ENCODE measurements at regions not wholly inside any gene's neighbourhood (a gene's known extent, or its start where the extent isn't known, plus 50 kb on each side); places are given as distances from the start of the nearest gene placed in this dataset.

- no peaks in the 10 kb centered on the region for H3K27me3 ChIP-seq (ENCODE audit: control insufficient read depth in 1 of 2, insufficient read depth in 2 of 2, low read length in 2 of 2)
- no peaks in the 10 kb centered on the region for H3K9me3 ChIP-seq (ENCODE audit: control insufficient read depth in 1 of 2, insufficient read depth in 1 of 2, low read length in 2 of 2)
- Mint-ChIP-seq H3K4me1 (ENCODE audit: low read depth) (no peaks in the 10 kb centered on the region), H3K4me3 (no peak overlapping the region), H3K9me3 (no peaks in the 10 kb centered on the region), H3K27ac (no peak overlapping the region), H3K27me3 (peaks cover 17% of the 10 kb centered on the region), H3K36me3 (ENCODE audit: low read depth) (no peaks in the 10 kb centered on the region)
- no peaks in the 10 kb centered on the region for H3K4me1 ChIP-seq (ENCODE audit: insufficient read depth, low read length)
- no peak overlapping the region for H3K4me3 ChIP-seq (ENCODE audit: low read length)
- H3K27ac ChIP-seq (ENCODE audit: low read depth in 1 of 2, low read length in 2 of 2): no peak overlapping the region
- POLR2A ChIA-PET: no interaction called here
- intact Hi-C loops (cut with DNase I, micrococcal nuclease): no loop called here
- no peak for ATAC-seq (ENCODE audit: poor library complexity)
- DNase-seq: no peak
- TF ChIP-seq CTCF (IDR thresholded peaks at IDR 0.05): no peak
- CTCF ChIA-PET: no interaction called here
- no peaks in the 10 kb centered on the region for H3K36me3 ChIP-seq (ENCODE audit: insufficient read depth, low read length)
Measured at GRCh38 chr20:60931696-60932095, 320.4 kb upstream of the CDH4 start.

- Histone ChIP-seq H3K27ac (ENCODE audit: low read depth in 1 of 2, low read length in 2 of 2) (no peak overlapping the region), H3K9me3 (ENCODE audit: control insufficient read depth in 1 of 2, insufficient read depth in 1 of 2, low read length in 2 of 2) (no peaks in the 10 kb centered on the region), H3K36me3 (ENCODE audit: insufficient read depth, low read length) (no peaks in the 10 kb centered on the region), H3K4me3 (ENCODE audit: low read length) (no peak overlapping the region), H3K4me1 (ENCODE audit: insufficient read depth, low read length) (no peaks in the 10 kb centered on the region), H3K27me3 (ENCODE audit: control insufficient read depth in 1 of 2, insufficient read depth in 2 of 2, low read length in 2 of 2) (no peaks in the 10 kb centered on the region)
- POLR2A ChIA-PET: no interaction called here
- no peak for TF ChIP-seq CTCF (IDR thresholded peaks at IDR 0.05)
- Mint-ChIP-seq H3K9me3 (no peaks in the 10 kb centered on the region), H3K36me3 (ENCODE audit: low read depth) (no peaks in the 10 kb centered on the region), H3K27me3 (peaks cover 10% of the 10 kb centered on the region), H3K27ac (no peak overlapping the region), H3K4me1 (ENCODE audit: low read depth) (no peaks in the 10 kb centered on the region), H3K4me3 (no peak overlapping the region)
- DNase-seq: no peak
- ATAC-seq (ENCODE audit: poor library complexity): no peak
- intact Hi-C loops (cut with DNase I, micrococcal nuclease): no loop called here
- CTCF ChIA-PET: no interaction called here
Measured at GRCh38 chr20:60934724-60935123, 317.3 kb upstream of the CDH4 start.

GRCh38 chr20:60935971-60936370, 316.1 kb upstream of the CDH4 start:
- Mint-ChIP-seq H3K4me1 (ENCODE audit: low read depth) (no peaks in the 10 kb centered on the region), H3K27me3 (peaks cover 7% of the 10 kb centered on the region), H3K4me3 (no peak overlapping the region), H3K27ac (no peak overlapping the region), H3K9me3 (no peaks in the 10 kb centered on the region), H3K36me3 (ENCODE audit: low read depth) (no peaks in the 10 kb centered on the region)
- ATAC-seq (ENCODE audit: poor library complexity): no peak
- Histone ChIP-seq H3K27me3 (ENCODE audit: control insufficient read depth in 1 of 2, insufficient read depth in 2 of 2, low read length in 2 of 2) (no peaks in the 10 kb centered on the region), H3K4me1 (ENCODE audit: insufficient read depth, low read length) (no peaks in the 10 kb centered on the region), H3K36me3 (ENCODE audit: insufficient read depth, low read length) (no peaks in the 10 kb centered on the region), H3K9me3 (ENCODE audit: control insufficient read depth in 1 of 2, insufficient read depth in 1 of 2, low read length in 2 of 2) (no peaks in the 10 kb centered on the region), H3K4me3 (ENCODE audit: low read length) (no peak overlapping the region), H3K27ac (ENCODE audit: low read depth in 1 of 2, low read length in 2 of 2) (no peak overlapping the region)
- ChIA-PET POLR2A (no interaction called here), CTCF (no interaction called here)
- intact Hi-C loops (cut with DNase I, micrococcal nuclease): no loop called here
- no peak for TF ChIP-seq CTCF (IDR thresholded peaks at IDR 0.05)
- no peak for DNase-seq

All from CD4-positive, alpha-beta T cell (primary cell).